DND-41 (cell line): ENCODE measurements at regions not wholly inside any gene's neighbourhood (a gene's known extent, or its start where the extent isn't known, plus 50 kb on each side); places are given as distances from the start of the nearest gene placed in this dataset.
"Not testable (repeated sequence)": the region's sequence is repeated elsewhere in the genome, so short reads cannot be mapped to it uniquely, and the experiment has no call there.

Experiments used
- ATAC-seq: fragments of 200-7000 bp; cut with Tn5 transposase; 3 replicates; pipeline ENCODE4 v1.9.1; 2021; ENCODE audit warnings: low read depth; ENCODE audit not compliant: insufficient read depth
- DNase-seq: peaks from one replicate; pipeline ENCODE4 v3.0.0-alpha.2; 2020
- H2AFZ ChIP-seq: 2 replicates; pipeline ENCODE4 v1.6.0; 2012; ENCODE audit warnings: low read depth, low read length
- H3K27ac ChIP-seq: 2 replicates; pipeline ENCODE4 v1.5.1; 2012; ENCODE audit warnings: low read length, inconsistent platforms
- H3K27me3 ChIP-seq: fragments of 200-600 bp; sonication (generic); 2 replicates; pipeline ENCODE4 v1.6.0; 2012; ENCODE audit warnings: low read length, mild to moderate bottlenecking, inconsistent platforms; ENCODE audit not compliant: insufficient read depth, poor library complexity
- H3K36me3 ChIP-seq: 2 replicates; pipeline ENCODE4 v1.5.1; 2012; ENCODE audit warnings: low read length, inconsistent platforms; ENCODE audit not compliant: insufficient read depth
- H3K4me1 ChIP-seq: 2 replicates; pipeline ENCODE4 v1.5.1; 2012; ENCODE audit warnings: mild to moderate bottlenecking, low read length; ENCODE audit not compliant: insufficient read depth
- H3K4me2 ChIP-seq: 2 replicates; pipeline ENCODE4 v1.6.0; 2012; ENCODE audit warnings: mild to moderate bottlenecking, moderate library complexity, low read length, inconsistent platforms; ENCODE audit not compliant: insufficient read depth
- H3K4me3 ChIP-seq, 2 experiments: fragments of 200-600 bp in 1 of 2; shearing (Covaris generic) in 1 of 2; 2 replicates each; pipeline ENCODE4 v1.5.1; 2012 to 2016; ENCODE audit warnings: inconsistent platforms in 2 of 2, low read length in 2 of 2, mild to moderate bottlenecking in 2 of 2, low read depth in 1 of 2, moderate library complexity in 1 of 2
- H3K79me2 ChIP-seq: 2 replicates; pipeline ENCODE4 v1.6.0; 2012; ENCODE audit warnings: low read length, inconsistent platforms; ENCODE audit not compliant: insufficient read depth
- H3K9ac ChIP-seq: 2 replicates; pipeline ENCODE4 v1.6.0; 2012; ENCODE audit warnings: low read depth, mild to moderate bottlenecking, inconsistent platforms, low read length, moderate library complexity
- H3K9me3 ChIP-seq: 2 replicates; pipeline ENCODE4 v1.5.1; 2012; ENCODE audit warnings: low read length, moderate library complexity, mild to moderate bottlenecking, inconsistent platforms; ENCODE audit not compliant: insufficient read depth, severe bottlenecking
- H4K20me1 ChIP-seq: 2 replicates; pipeline ENCODE4 v1.6.0; 2012; ENCODE audit warnings: low read length; ENCODE audit not compliant: insufficient read depth
- EZH2 ChIP-seq: IDR thresholded peaks from 3 replicates; pipeline ENCODE4 v1.6.1; 2012; ENCODE audit warnings: borderline replicate concordance, low read depth, mild to moderate bottlenecking, moderate library complexity, low read length, inconsistent platforms; ENCODE audit not compliant: severe bottlenecking
- TF ChIP-seq, protein P1 (sequence below): IDR thresholded peaks from 2 replicates; pipeline ENCODE4 v1.5.1; 2012; ENCODE audit warnings: borderline replicate concordance, low read length, moderate library complexity, mild to moderate bottlenecking; ENCODE audit not compliant: poor library complexity, severe bottlenecking; ENCODE audit errors: extremely low read depth

- H3K79me2 ChIP-seq, result no peaks in the 10 kb centered on the region
- H3K9me3 ChIP-seq, result no peaks in the 10 kb centered on the region
- no peak overlapping the region for H2AFZ ChIP-seq
- no peaks in the 10 kb centered on the region for H3K4me1 ChIP-seq
- H3K27ac ChIP-seq, result no peak overlapping the region
- TF ChIP-seq EZH2, result no peak
- no peaks in the 10 kb centered on the region for H3K27me3 ChIP-seq
- H3K9ac ChIP-seq, result no peak overlapping the region
- ATAC-seq, result no peak
- no peak overlapping the region for H3K4me3 ChIP-seq
- no peak overlapping the region for H3K4me2 ChIP-seq
- H4K20me1 ChIP-seq, result no peaks in the 10 kb centered on the region
- no peak for DNase-seq
- H3K36me3 ChIP-seq, result no peaks in the 10 kb centered on the region
Observed at GRCh38 chr14:48261436-48261835, 586.0 kb upstream of the MDGA2 start.

DNA sequence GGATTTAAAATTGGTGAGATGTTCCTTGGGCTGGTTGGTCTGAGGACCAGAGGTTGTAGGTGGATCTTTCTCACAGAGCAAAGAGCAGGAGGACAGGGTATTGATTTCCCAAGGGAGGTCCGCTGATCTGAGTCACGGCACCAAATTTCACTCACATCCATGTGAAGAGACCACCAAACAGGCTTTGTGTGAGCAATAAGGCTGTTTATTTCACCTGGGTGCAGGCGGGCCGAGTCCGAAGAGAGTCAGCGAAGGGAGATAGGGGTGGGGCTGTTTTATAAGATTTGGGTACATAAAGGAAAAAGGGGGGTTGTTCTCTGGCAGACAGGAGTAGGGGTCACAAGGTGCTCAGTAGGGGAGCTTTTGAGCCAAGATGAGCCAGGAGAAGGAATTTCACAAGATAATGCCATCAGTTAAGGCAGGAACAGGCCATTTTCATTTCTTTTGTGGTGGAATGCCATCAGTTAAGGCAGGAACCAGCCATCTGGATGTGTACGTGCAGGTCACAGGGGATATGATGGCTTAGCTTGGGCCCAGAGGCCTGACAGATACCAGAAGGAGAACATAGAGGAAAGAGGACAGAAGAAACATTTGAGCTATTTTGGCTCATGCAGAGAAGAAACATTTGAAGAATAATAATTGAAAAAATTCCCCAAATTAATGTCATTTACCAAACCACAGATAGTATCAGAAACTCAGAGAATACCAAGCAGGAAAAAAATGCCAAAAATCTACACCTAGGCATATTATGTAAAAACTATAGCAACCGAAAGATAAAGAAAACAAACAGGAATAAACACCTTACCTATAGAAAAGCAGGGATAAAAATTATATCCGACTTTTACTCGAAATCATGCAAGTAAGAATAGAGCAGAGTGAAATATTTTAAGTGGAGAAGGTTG lies 585.2 kb upstream of the MDGA2 start:
- H3K36me3 ChIP-seq, H3K4me3 ChIP-seq, H3K9me3 ChIP-seq, H3K79me2 ChIP-seq, ATAC-seq, H3K9ac ChIP-seq, DNase-seq, H3K27ac ChIP-seq, H2AFZ ChIP-seq, H3K4me1 ChIP-seq, H3K4me2 ChIP-seq, H3K27me3 ChIP-seq, H4K20me1 ChIP-seq: not testable (repeated sequence)

DNA sequence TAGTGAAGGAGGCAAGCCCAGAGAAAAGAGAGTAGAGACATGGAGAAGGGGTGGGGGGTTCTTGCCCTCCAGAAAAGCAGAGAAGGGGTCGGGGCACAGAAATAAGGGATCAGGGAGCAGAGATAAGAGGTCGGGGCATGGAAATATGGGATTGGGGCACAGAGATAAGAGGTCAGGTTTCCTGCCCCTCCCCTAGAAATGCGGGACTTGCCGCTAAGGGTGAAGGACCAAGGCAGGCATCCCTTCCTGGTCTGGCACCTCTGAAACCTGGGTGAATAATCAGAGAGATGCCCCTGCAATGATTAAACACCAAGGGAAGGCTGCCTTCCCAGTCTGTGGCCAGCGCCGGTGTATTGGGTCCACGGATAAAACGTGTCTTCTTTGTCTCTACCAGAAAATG lies 584.5 kb upstream of the MDGA2 start:
- H3K27me3 ChIP-seq, H3K9ac ChIP-seq, H3K79me2 ChIP-seq, H2AFZ ChIP-seq, ATAC-seq, DNase-seq, H3K27ac ChIP-seq, H3K36me3 ChIP-seq, H4K20me1 ChIP-seq, H3K9me3 ChIP-seq, H3K4me3 ChIP-seq, H3K4me2 ChIP-seq, H3K4me1 ChIP-seq: not testable (repeated sequence)

- not testable (repeated sequence) for H3K79me2 ChIP-seq, H3K36me3 ChIP-seq, H3K9ac ChIP-seq, H3K4me2 ChIP-seq, DNase-seq, H3K27me3 ChIP-seq, H3K4me3 ChIP-seq, H3K27ac ChIP-seq, H3K9me3 ChIP-seq, H4K20me1 ChIP-seq, H3K4me1 ChIP-seq, H2AFZ ChIP-seq, ATAC-seq
Observed at GRCh38 chr14:48259232-48259631, 583.8 kb upstream of the MDGA2 start.

DNA sequence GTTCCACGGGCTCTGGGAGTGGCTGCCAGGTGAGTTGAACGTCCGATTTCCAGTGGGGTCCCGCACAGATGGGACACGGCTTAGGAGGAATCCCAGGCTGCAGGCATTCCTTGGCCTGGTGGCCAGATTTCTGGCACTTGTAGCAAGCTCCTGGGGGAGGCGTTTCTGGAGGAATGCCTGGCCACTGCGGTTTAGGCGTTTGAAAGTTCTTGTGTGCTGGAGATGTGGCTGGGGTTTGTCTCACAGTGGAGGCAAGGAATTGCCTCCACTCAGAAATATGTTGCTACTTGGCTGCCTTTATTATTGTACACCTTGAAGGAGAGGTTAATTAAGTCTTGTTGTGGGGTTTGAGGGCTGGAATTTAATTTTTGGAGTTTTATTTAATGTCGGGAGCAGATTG lies 583.3 kb upstream of the MDGA2 start:
- H3K9ac ChIP-seq, H3K4me2 ChIP-seq: not testable (repeated sequence)

DNA sequence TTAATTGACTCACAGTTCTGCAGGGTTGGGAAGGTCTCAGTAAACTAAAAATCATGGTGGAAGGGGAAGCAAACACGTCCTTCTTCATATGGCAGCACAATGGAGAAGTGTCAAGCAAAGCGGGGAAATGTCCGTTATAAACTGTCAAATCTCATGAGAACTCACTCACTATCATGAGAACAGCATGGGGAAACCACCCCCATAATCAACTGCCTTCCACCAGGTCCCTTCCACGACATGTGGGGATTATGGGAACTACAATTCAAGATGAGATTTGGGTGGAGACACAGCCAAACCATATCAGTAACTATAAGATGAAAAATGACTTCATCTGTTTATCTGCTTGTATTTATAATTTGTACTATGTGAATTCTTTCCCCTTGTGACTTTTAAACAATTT lies 577.6 kb upstream of the MDGA2 start:
- TF ChIP-seq, protein P1, sequence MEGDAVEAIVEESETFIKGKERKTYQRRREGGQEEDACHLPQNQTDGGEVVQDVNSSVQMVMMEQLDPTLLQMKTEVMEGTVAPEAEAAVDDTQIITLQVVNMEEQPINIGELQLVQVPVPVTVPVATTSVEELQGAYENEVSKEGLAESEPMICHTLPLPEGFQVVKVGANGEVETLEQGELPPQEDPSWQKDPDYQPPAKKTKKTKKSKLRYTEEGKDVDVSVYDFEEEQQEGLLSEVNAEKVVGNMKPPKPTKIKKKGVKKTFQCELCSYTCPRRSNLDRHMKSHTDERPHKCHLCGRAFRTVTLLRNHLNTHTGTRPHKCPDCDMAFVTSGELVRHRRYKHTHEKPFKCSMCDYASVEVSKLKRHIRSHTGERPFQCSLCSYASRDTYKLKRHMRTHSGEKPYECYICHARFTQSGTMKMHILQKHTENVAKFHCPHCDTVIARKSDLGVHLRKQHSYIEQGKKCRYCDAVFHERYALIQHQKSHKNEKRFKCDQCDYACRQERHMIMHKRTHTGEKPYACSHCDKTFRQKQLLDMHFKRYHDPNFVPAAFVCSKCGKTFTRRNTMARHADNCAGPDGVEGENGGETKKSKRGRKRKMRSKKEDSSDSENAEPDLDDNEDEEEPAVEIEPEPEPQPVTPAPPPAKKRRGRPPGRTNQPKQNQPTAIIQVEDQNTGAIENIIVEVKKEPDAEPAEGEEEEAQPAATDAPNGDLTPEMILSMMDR, result no peak
- no peak for TF ChIP-seq EZH2
- ATAC-seq, result no peak
- H3K36me3 ChIP-seq, result no peaks in the 10 kb centered on the region
- H3K4me1 ChIP-seq, result no peaks in the 10 kb centered on the region
- DNase-seq, result no peak
- no peaks in the 10 kb centered on the region for H4K20me1 ChIP-seq
- no peak overlapping the region for H3K4me2 ChIP-seq
- no peaks in the 10 kb centered on the region for H3K27me3 ChIP-seq
- H3K27ac ChIP-seq, result no peak overlapping the region
- no peaks in the 10 kb centered on the region for H3K79me2 ChIP-seq
- H3K4me3 ChIP-seq, result no peak overlapping the region
- H2AFZ ChIP-seq, result no peak overlapping the region
- no peak overlapping the region for H3K9ac ChIP-seq
- H3K9me3 ChIP-seq, result no peaks in the 10 kb centered on the region

More for the DNA sequence above, 583.3 kb upstream of the MDGA2 start:
- H2AFZ ChIP-seq, H3K27me3 ChIP-seq, H3K27ac ChIP-seq, H3K79me2 ChIP-seq, DNase-seq, H3K9me3 ChIP-seq, H3K4me3 ChIP-seq, ATAC-seq, H3K36me3 ChIP-seq, H4K20me1 ChIP-seq, H3K4me1 ChIP-seq: not testable (repeated sequence)
